GM19438 (cell line): ENCODE measurements at regions not wholly inside any gene's neighbourhood (a gene's known extent, or its start where the extent isn't known, plus 50 kb on each side); places are given as distances from the start of the nearest gene placed in this dataset.

Experiments
- ATAC-seq: cut with Tn5 transposase; IDR thresholded peaks from one replicate; pipeline ENCODE4 v1.9.1; 2021; ENCODE audit warnings: low read depth; ENCODE audit not compliant: unreplicated experiment

GRCh38 chr11:131111775-131112174, 195.5 kb upstream of the SNX19 start:
- ATAC-seq: no peak

DNA sequence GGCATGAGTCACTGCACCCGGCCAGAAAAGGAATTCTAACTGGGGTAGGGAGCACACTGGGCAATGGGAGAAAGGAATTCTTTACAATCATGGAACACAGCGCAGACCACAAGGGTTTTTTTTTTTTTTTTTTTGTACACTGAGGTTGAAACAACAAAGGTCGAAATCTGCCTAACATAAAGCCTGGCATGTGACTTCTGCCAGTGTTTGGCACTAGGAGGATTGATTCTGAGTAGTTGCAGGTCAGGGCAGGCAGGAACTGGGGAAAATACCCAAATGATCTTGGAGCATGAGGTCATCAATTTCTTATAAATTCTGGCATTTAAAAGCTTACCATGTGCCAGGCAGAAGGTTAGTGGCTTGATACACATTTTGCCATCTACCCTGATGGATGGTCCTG, 202.0 kb upstream of the SNX19 start:
- no peak for ATAC-seq

GRCh38 chr11:131121426-131122333, 205.4 kb upstream of the SNX19 start:
- ATAC-seq: no peak

- ATAC-seq: no peak
These were observed 206.2 kb upstream of the SNX19 start for GRCh38 chr11:131122448-131122847.

- no peak for ATAC-seq
These were observed 213.2 kb upstream of the SNX19 start for GRCh38 chr11:131129474-131129873.

DNA sequence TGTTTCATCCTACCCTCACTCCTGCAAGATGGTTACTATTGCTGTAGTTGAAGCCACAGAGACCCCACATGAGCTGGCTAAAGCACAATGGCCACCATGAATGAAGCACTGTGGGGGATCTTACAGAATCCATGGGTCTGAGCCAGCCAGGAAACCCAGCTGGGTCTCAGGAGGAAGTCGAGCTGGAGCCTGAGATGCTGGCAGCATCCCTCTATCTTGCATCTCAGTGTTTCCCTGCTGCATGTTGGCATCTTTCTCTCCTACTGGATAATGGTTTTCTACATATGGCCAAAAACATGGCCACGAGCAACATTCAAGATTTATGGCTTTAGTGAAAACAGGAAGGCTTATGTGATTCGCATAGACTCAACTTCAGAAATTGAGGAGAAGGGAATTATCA, 219.3 kb upstream of the SNX19 start:
- no peak for ATAC-seq

DNA sequence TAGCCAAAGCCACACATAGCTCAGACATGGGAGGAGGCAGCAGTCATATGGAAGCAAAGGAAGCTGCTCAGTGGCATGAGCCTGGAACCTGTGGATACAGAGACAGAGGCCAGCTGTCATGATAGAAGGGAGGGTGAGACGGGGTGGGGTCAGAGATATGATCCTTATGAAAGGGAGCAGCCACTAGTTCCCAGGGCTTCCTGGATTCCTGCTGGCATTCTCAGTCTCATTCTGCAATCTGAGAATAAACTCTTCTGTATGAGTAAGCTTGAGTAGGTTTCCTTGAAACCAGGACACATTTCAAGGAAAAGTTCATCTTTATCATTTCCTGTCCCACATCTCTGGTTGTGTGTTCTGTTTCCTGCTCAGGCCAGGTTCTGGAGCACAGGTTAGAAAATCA, 220.2 kb upstream of the SNX19 start:
- no peak for ATAC-seq

DNA sequence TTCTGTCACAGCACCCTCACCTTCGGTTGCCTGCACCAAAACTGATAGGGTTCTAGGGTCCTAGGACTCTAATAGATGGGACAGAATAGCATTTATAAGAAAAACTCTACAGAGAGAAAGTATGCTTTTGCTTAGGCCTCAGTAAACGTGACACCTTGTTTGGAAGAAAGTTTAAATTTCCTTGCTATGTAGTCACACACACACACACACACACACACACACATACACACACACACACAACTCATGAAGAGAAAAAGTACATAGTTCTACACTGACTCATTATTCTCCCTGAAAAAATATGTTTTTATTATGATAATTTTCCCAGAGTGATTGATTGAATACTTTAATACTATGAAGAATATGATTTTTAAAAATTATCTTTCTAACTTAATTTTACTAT, 220.8 kb upstream of the SNX19 start:
- no peak for ATAC-seq

DNA sequence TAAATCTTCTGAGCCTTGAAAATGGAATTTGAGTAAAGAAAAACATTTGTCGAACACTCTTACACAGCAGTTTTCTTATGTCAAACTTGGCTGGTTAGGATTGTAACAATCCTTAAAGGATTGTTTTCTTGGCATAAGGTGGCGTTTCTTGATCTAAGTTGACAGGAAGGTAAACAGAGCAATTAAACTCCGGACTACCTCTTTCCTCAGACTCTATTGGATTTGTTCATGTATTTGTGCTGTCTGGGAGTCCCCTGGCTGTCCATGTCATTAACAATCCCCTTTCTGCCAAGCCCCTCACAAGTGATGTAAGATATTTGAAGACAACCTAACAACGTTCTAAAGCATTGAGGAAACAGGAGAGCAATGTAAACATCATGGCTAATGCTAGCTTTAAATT, 222.5 kb upstream of the SNX19 start:
- ATAC-seq: no peak

GRCh38 chr11:131145791-131146190, 224.6 kb upstream of the NTM start:
- no peak for ATAC-seq

- ATAC-seq: no peak
These were observed 223.5 kb upstream of the NTM start for GRCh38 chr11:131146827-131147490.

DNA sequence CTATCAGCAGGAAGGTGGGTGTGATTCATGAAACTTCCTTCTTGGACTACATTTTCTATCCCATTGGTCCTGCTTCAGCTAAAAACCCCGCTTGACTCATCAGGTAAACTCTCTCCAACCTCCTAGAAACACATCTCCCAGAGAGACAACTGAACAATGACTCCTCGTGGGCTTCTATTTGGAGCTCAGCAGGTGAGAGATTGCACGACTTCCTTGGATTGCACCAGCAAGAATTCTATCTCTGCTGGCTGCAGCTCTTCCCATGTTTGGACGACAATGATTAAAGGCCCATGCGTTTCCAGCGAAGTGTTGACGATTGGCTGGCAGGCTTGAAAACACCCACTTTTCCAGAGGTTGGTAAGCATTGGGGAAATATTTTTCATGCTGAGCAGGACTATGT, 216.1 kb upstream of the NTM start:
- no peak for ATAC-seq

DNA sequence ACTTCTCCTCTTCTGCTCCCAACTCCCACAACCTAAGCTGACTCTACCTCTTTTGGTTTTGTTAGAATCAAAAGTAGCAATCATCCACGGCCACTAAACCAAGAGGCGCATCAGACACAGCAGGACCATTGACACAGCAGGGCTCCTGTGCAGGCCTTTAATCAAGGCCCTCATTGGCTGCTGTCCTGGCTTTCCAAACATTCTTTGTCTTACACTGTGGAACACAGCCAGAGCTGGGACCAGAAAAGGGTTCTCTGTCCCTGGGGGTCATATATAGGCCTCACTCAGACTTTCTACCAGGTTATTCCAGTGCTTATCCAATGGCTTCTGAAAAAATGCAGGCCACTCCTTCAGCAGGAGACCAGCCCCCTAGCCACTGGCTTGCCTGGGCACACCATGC, 212.7 kb upstream of the NTM start:
- no peak for ATAC-seq

- no peak for ATAC-seq
These were observed 209.6 kb upstream of the NTM start for GRCh38 chr11:131160846-131161245.

DNA sequence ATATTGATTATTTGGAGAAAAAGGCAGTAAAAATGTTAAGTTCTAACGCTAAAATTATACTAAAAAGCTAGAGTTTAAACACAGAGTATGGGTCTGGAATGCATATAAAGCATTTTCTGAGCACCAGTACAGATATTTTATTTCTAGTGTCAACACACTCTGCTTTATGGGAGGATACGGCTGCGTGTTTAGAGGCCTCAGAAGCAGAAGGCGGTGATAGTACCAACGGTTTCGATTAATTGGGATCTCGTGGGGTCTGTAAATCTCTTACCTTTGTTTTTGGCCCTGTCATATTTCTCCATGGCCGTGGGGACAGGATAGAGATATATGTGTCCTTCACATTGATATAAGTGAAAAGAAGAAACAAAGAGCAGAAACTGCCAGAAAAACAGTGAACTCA, 206.8 kb upstream of the NTM start:
- no peak for ATAC-seq

DNA sequence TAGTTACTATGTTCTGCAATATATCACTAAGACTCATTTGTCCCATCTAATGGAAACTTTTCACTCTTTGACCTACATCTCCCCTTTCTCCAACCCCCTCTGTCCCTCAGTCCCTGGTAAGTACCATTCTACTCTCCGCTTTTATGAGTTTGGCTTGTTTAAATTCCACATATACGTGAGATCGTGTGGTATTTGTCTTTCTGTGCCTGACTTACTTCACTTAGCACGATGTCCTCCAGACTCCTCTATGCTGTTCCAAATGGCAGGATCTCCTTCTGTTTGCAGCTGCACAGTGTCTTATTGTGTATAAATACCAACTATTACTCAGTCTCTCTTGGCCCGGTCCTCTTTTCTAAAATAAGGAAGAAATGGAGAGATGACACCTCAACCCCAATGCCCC, 205.4 kb upstream of the NTM start:
- ATAC-seq: no peak

GRCh38 chr11:131168839-131169713, 201.3 kb upstream of the NTM start:
- no peak for ATAC-seq

GRCh38 chr11:131172011-131172410, 198.4 kb upstream of the NTM start:
- no peak for ATAC-seq

GRCh38 chr11:131178020-131178419, 192.4 kb upstream of the NTM start:
- ATAC-seq: no peak

GRCh38 chr11:131178596-131178995, 191.8 kb upstream of the NTM start:
- no peak for ATAC-seq

DNA sequence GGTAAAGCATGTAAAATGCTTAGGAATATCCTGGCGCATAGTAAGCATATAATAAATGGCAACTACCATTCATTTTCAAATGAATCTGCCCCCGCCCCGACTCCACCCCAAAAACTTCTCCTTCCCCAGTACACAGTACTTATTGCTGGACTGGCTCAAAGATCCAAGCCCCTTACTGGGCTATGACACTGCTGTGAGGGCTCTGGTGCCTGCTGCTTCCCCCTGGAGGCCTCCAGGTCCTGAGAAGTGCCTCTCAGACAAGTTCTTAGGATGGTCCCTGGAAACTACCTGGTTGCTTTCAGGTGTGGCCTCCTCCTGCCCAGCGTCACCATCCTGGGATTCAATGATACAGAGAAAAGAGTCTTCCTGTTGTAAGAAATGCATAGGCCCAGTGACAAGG, 190.6 kb upstream of the NTM start:
- ATAC-seq: no peak
